HEK293T (cell line): ENCODE measurements at regions not wholly inside any gene's neighbourhood (a gene's known extent, or its start where the extent isn't known, plus 50 kb on each side); places are given as distances from the start of the nearest gene placed in this dataset.

ENCODE experiments used
- ARNT ChIP-seq: fragments of 450-650 bp; IDR thresholded peaks from 2 replicates; pipeline ENCODE4 v1.6.1; 2017; ENCODE audit warnings: mild to moderate bottlenecking
- BHLHE40 ChIP-seq: fragments of 450-650 bp; IDR thresholded peaks from 2 replicates; pipeline ENCODE4 v1.6.1; 2016; ENCODE audit warnings: mild to moderate bottlenecking, moderate library complexity, borderline replicate concordance
- ELF4 ChIP-seq: fragments of 450-650 bp; IDR thresholded peaks from 2 replicates; pipeline ENCODE4 v1.6.1; 2017; ENCODE audit warnings: antibody characterized with exemption
- FOXA1 ChIP-seq: fragments of 450-650 bp; IDR thresholded peaks from 2 replicates; pipeline ENCODE4 v1.6.1; 2016; ENCODE audit warnings: mild to moderate bottlenecking
- FOXM1 ChIP-seq: fragments of 450-650 bp; IDR thresholded peaks from 2 replicates; pipeline ENCODE4 v1.6.1; 2017; ENCODE audit warnings: mild to moderate bottlenecking, borderline replicate concordance
- HDGF ChIP-seq: fragments of 450-650 bp; IDR thresholded peaks from 2 replicates; pipeline ENCODE4 v1.6.1; 2017; ENCODE audit warnings: antibody characterized with exemption, borderline replicate concordance
- L3MBTL2 ChIP-seq: fragments of 450-650 bp; conservative IDR thresholded peaks from 2 replicates; pipeline ENCODE4 v1.6.1; 2016; ENCODE audit warnings: mild to moderate bottlenecking
- LEF1 ChIP-seq: fragments of 450-650 bp; IDR thresholded peaks from 2 replicates; pipeline ENCODE4 v1.6.1; 2017; ENCODE audit warnings: mild to moderate bottlenecking, borderline replicate concordance
- NFRKB ChIP-seq: fragments of 450-650 bp; IDR thresholded peaks from 2 replicates; pipeline ENCODE4 v1.6.1; 2016; ENCODE audit warnings: mild to moderate bottlenecking, moderate library complexity
- SP1 ChIP-seq: fragments of 450-650 bp; IDR thresholded peaks from 2 replicates; pipeline ENCODE4 v1.6.1; 2017
- SUZ12 ChIP-seq: fragments of 450-650 bp; IDR thresholded peaks from 2 replicates; pipeline ENCODE4 v1.6.1; 2016; ENCODE audit warnings: mild to moderate bottlenecking
- TARDBP ChIP-seq: fragments of 450-650 bp; IDR thresholded peaks from 2 replicates; pipeline ENCODE4 v1.6.1; 2016

- no peak for TF ChIP-seq HDGF
- TF ChIP-seq LEF1 = no peak
- no peak for TF ChIP-seq FOXM1
- TF ChIP-seq TARDBP = no peak
- no peak for TF ChIP-seq SP1
- no peak for TF ChIP-seq BHLHE40
- TF ChIP-seq FOXA1 = no peak
- no peak for TF ChIP-seq ARNT
- TF ChIP-seq NFRKB = no peak
- TF ChIP-seq SUZ12 = no peak
- no peak for TF ChIP-seq ELF4
- TF ChIP-seq L3MBTL2 = no peak
Measured at GRCh38 chr5:67360047-67360446, 163.4 kb upstream of the CD180 start.
